K562 (cell line): ENCODE measurements at regions not wholly inside any gene's neighbourhood (a gene's known extent, or its start where the extent isn't known, plus 50 kb on each side); places are given as distances from the start of the nearest gene placed in this dataset.

Experiments
- ATAC-seq: fragments of 200-7000 bp; cut with Tn5 transposase; 3 replicates; pipeline ENCODE4 v1.9.1; 2020; ENCODE audit warnings: moderate library complexity
- BruUV-seq: library from RNA; stranded (reverse); fragments of 400-500 nt; replicated peaks from 2 replicates; lab custom pipeline; 2021; lab: Mats Ljungman, UMichigan
- CTCF ChIA-PET: fragments of 300-600 bp; formaldehyde crosslinking; extraction: SDS; loops from one replicate; lab custom pipeline; 2021; ENCODE audit warnings: low intra/inter-chr PET ratio; lab: Yijun Ruan, JAX
- POLR2A ChIA-PET: fragments of 300-600, 350-650 bp; sonication (Branson Sonifier 250); formaldehyde crosslinking; extraction: SDS; loops from one replicate; lab custom pipeline; 2021; ENCODE audit warnings: antibody characterized with exemption, inconsistent platforms; lab: Yijun Ruan, JAX
- DNase-seq, 4 experiments: peaks; one replicate each; pipeline versions ENCODE4 v3.0.0 to v3.0.0-alpha.2; 2011 to 2018; ENCODE audit warnings: low spot score in 3 of 4, mixed read lengths in 3 of 4; ENCODE audit errors: extremely low read depth in 1 of 4
- FAIRE-seq: peaks from 2 replicates; lab custom pipeline; 2011; peaks lifted over from hg19 to GRCh38; lab: Jason Lieb, UNC
- H2AFZ ChIP-seq: 2 replicates; pipeline ENCODE4 v1.6.0; 2011; ENCODE audit warnings: low read depth, low read length, control low read depth, inconsistent platforms
- H3K27ac ChIP-seq: fragments of 200-600 bp; 3 replicates; pipeline ENCODE4 v1.8.0; 2011; ENCODE audit warnings: low read depth, mild to moderate bottlenecking, control low read depth, inconsistent platforms, low read length, moderate library complexity, mixed read lengths; ENCODE audit errors: extremely low read depth
- H3K27me3 ChIP-seq, 2 experiments: fragments of 300-600 bp in 1 of 2; 2 replicates in 1 of 2; 3 replicates in 1 of 2; pipeline versions ENCODE4 v1.6.0 to v1.8.0; 2011; ENCODE audit warnings: inconsistent platforms in 2 of 2, low read length in 2 of 2, mild to moderate bottlenecking in 1 of 2, mixed read lengths in 1 of 2, moderate library complexity in 1 of 2; ENCODE audit not compliant: control insufficient read depth in 2 of 2, insufficient read depth in 2 of 2
- H3K36me3 ChIP-seq: fragments of 300-600 bp; 3 replicates; pipeline ENCODE4 v1.8.0; 2011; ENCODE audit warnings: mild to moderate bottlenecking, low read length, inconsistent platforms; ENCODE audit not compliant: control insufficient read depth, insufficient read depth
- H3K4me1 ChIP-seq, 2 experiments: fragments of 200-600 bp in 1 of 2; replicated peaks in 1 of 2; 2 replicates in 1 of 2; 3 replicates in 1 of 2; pipeline versions ENCODE4 v1.5.1 to v1.8.0; 2011; ENCODE audit warnings: inconsistent platforms in 2 of 2, low read length in 2 of 2, mild to moderate bottlenecking in 1 of 2, mixed read lengths in 1 of 2, moderate library complexity in 1 of 2; ENCODE audit not compliant: control insufficient read depth in 2 of 2, insufficient read depth in 2 of 2
- H3K4me2 ChIP-seq: 2 replicates; pipeline ENCODE4 v1.6.1; 2011; ENCODE audit warnings: low read length, control low read depth, inconsistent platforms, mixed read lengths; ENCODE audit not compliant: insufficient read depth
- H3K4me3 ChIP-seq: fragments of 200-600 bp; sonication (generic), shearing (Covaris generic); 2 replicates; pipeline ENCODE4 v1.5.1; 2016; ENCODE audit warnings: control low read depth, inconsistent platforms
- H3K79me2 ChIP-seq: fragments of 200-600 bp; 3 replicates; pipeline ENCODE4 v1.8.0; 2011; ENCODE audit warnings: low read length, inconsistent platforms; ENCODE audit not compliant: control insufficient read depth, insufficient read depth
- H3K9ac ChIP-seq, 2 experiments: 2 replicates each; pipeline versions ENCODE4 v1.6.0 to v1.6.1; 2011; ENCODE audit warnings: low read depth in 2 of 2, low read length in 2 of 2, control low read depth in 1 of 2, inconsistent platforms in 1 of 2, mild to moderate bottlenecking in 1 of 2, mixed read lengths in 1 of 2; ENCODE audit not compliant: insufficient read depth in 1 of 2
- H3K9me1 ChIP-seq: one replicate; pipeline ENCODE4 v1.6.0; 2011; ENCODE audit warnings: inconsistent platforms, mild to moderate bottlenecking, low read length, moderate library complexity; ENCODE audit not compliant: control insufficient read depth, insufficient read depth
- H3K9me3 ChIP-seq: replicated peaks from 2 replicates; pipeline ENCODE4 v1.5.1; 2011; ENCODE audit warnings: low read depth, low read length, inconsistent platforms; ENCODE audit not compliant: control insufficient read depth, insufficient read depth
- H4K20me1 ChIP-seq: replicated peaks from 2 replicates; pipeline ENCODE4 v1.6.1; 2011; ENCODE audit warnings: low read length, inconsistent platforms, mixed read lengths; ENCODE audit not compliant: control insufficient read depth, insufficient read depth
- FOXA1 ChIP-seq: fragments of 450-650 bp; IDR thresholded peaks from 2 replicates; pipeline ENCODE4 v1.6.1; 2016; ENCODE audit warnings: mild to moderate bottlenecking, borderline replicate concordance
- ZNF609 ChIP-seq: sonication (generic); formaldehyde crosslinking; IDR thresholded peaks from 2 replicates; pipeline ENCODE4 v1.8.1; 2023; ENCODE audit warnings: missing genetic modification reagents, mild to moderate bottlenecking, borderline replicate concordance
- WGBS: fragments of 100-300 bp; shearing (Covaris generic); methylation state at CpG from one replicate; pipeline ENCODE4 v1.1.6; 2016; ENCODE audit warnings: low coverage, mixed read lengths; ENCODE audit not compliant: insufficient coverage; ENCODE audit errors: missing lambda C conversion rate; 5-methylcytosine and 5-hydroxymethylcytosine counted together
- in situ Hi-C: fragments of 300-500 bp; cut with MboI; formaldehyde crosslinking; loops from 4 replicates; pipeline ENCODE4 v1.15.0; 2018; ENCODE audit warnings: inconsistent platforms, mixed read lengths
- intact Hi-C: fragments of 100-400 bp; cut with micrococcal nuclease; formaldehyde crosslinking; loops from 2 replicates; pipeline ENCODE4 v1.14.2; 2022

GRCh38 chr7:41046776-41047175 lies 656.1 kb downstream of the INHBA start:
- DNase-seq (no peak), ATAC-seq (no peak), FAIRE-seq (no peak)
- BruUV-seq, result no TSS peak
- in situ Hi-C loops, result no loop called here
- no peaks in the 10 kb centered on the region for H3K36me3 ChIP-seq
- TF ChIP-seq ZNF609, result no peak
- no peak for TF ChIP-seq FOXA1
- no peak overlapping the region for H2AFZ ChIP-seq
- H3K27ac ChIP-seq, result no peak overlapping the region
- no peaks in the 10 kb centered on the region for H3K9me3 ChIP-seq
- no peaks in the 10 kb centered on the region for H4K20me1 ChIP-seq
- intact Hi-C loops, result no loop called here
- ChIA-PET CTCF (no interaction called here), POLR2A (no interaction called here)
- no peak overlapping the region for H3K9ac ChIP-seq
- no peak overlapping the region for H3K4me2 ChIP-seq
- H3K9me1 ChIP-seq, result no peaks in the 10 kb centered on the region
- H3K79me2 ChIP-seq, result no peaks in the 10 kb centered on the region
- no peaks in the 10 kb centered on the region for H3K27me3 ChIP-seq
- H3K4me3 ChIP-seq, result no peak overlapping the region
- H3K4me1 ChIP-seq, result no peaks in the 10 kb centered on the region
- 0% methylated on average over 4 of the region's 4 CpGs for WGBS
